LNCaP clone FGC (cell line): ENCODE measurements at regions not wholly inside any gene's neighbourhood (a gene's known extent, or its start where the extent isn't known, plus 50 kb on each side); places are given as distances from the start of the nearest gene placed in this dataset.
A peak's percentile ranks its signal among the peaks of the same experiment; 100 is the strongest.
"Not testable (repeated sequence)": the region's sequence is repeated elsewhere in the genome, so short reads cannot be mapped to it uniquely, and the experiment has no call there.

ENCODE experiments used
- DNase-seq: peaks from one replicate; pipeline ENCODE4 v3.0.0-alpha.2; 2011; ENCODE audit warnings: low read depth
- H3K4me3 ChIP-seq: 2 replicates; pipeline ENCODE4 v1.5.1; 2011; ENCODE audit warnings: mild to moderate bottlenecking, low read depth, low read length, control low read depth
- CTCF ChIP-seq: IDR thresholded peaks from 2 replicates; pipeline ENCODE4 v1.5.1; 2012; ENCODE audit warnings: mild to moderate bottlenecking; ENCODE audit not compliant: control insufficient read depth, insufficient read depth; ENCODE audit errors: extremely low read depth

GRCh38 chr6:82118150-82118562, 129.4 kb downstream of the IBTK start:
- no peak for DNase-seq
- TF ChIP-seq CTCF: no peak
- no peak overlapping the region for H3K4me3 ChIP-seq

GRCh38 chr6:82114748-82115147, 132.8 kb downstream of the IBTK start:
- H3K4me3 ChIP-seq: no peak overlapping the region
- TF ChIP-seq CTCF: no peak
- no peak for DNase-seq

- no peak overlapping the region for H3K4me3 ChIP-seq
- no peak for DNase-seq
- TF ChIP-seq CTCF: no peak
Measured at GRCh38 chr6:82113231-82113630, 134.3 kb downstream of the IBTK start.

GRCh38 chr6:82111818-82112217, 135.7 kb downstream of the IBTK start:
- no peak for DNase-seq
- H3K4me3 ChIP-seq: no peak overlapping the region
- TF ChIP-seq CTCF: no peak

- TF ChIP-seq CTCF: no peak
- no peak overlapping the region for H3K4me3 ChIP-seq
- no peak for DNase-seq
Measured at GRCh38 chr6:82111114-82111513, 136.4 kb downstream of the IBTK start.

- H3K4me3 ChIP-seq, DNase-seq: not testable (repeated sequence)
Measured at GRCh38 chr6:82103171-82103570, 144.4 kb downstream of the IBTK start.

GRCh38 chr6:82101374-82102114, 146.0 kb downstream of the IBTK start:
- peak overlapping the region; percentile 49 for H3K4me3 ChIP-seq
- DNase-seq: not testable (repeated sequence)

- H3K4me3 ChIP-seq: peak overlapping the region; percentile 49
- not testable (repeated sequence) for DNase-seq
Measured at GRCh38 chr6:82100763-82101162, 146.8 kb downstream of the IBTK start.
